GM12874 (cell line): ENCODE measurements at regions not wholly inside any gene's neighbourhood (a gene's known extent, or its start where the extent isn't known, plus 50 kb on each side); places are given as distances from the start of the nearest gene placed in this dataset.

Experiments used
- TF ChIP-seq, protein P1 (sequence below): IDR thresholded peaks from 2 replicates; pipeline ENCODE4 v1.5.1; 2011; ENCODE audit warnings: low read depth, mild to moderate bottlenecking, control low read depth, low read length, moderate library complexity; ENCODE audit not compliant: insufficient read depth

DNA sequence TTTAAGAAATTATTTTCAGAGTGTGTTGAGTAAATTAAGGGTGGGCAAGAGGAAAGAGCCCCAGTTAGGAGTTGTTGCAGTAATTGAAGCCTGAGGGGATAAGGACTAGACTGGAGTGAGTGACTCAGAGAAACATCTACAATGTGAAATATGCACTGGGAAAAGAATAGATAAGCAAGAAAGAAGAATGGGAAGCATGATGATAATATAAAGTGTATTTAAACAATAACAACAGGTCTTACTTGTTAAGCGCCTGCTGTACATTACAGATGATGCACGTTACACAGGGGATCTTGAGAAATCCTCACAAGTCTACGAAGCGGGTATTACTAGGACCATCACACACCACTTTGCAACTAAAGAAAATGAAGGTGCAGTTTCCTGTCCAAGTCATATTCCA lies 73.6 kb upstream of the STK17B start:
- TF ChIP-seq, protein P1, sequence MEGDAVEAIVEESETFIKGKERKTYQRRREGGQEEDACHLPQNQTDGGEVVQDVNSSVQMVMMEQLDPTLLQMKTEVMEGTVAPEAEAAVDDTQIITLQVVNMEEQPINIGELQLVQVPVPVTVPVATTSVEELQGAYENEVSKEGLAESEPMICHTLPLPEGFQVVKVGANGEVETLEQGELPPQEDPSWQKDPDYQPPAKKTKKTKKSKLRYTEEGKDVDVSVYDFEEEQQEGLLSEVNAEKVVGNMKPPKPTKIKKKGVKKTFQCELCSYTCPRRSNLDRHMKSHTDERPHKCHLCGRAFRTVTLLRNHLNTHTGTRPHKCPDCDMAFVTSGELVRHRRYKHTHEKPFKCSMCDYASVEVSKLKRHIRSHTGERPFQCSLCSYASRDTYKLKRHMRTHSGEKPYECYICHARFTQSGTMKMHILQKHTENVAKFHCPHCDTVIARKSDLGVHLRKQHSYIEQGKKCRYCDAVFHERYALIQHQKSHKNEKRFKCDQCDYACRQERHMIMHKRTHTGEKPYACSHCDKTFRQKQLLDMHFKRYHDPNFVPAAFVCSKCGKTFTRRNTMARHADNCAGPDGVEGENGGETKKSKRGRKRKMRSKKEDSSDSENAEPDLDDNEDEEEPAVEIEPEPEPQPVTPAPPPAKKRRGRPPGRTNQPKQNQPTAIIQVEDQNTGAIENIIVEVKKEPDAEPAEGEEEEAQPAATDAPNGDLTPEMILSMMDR, result no peak

DNA sequence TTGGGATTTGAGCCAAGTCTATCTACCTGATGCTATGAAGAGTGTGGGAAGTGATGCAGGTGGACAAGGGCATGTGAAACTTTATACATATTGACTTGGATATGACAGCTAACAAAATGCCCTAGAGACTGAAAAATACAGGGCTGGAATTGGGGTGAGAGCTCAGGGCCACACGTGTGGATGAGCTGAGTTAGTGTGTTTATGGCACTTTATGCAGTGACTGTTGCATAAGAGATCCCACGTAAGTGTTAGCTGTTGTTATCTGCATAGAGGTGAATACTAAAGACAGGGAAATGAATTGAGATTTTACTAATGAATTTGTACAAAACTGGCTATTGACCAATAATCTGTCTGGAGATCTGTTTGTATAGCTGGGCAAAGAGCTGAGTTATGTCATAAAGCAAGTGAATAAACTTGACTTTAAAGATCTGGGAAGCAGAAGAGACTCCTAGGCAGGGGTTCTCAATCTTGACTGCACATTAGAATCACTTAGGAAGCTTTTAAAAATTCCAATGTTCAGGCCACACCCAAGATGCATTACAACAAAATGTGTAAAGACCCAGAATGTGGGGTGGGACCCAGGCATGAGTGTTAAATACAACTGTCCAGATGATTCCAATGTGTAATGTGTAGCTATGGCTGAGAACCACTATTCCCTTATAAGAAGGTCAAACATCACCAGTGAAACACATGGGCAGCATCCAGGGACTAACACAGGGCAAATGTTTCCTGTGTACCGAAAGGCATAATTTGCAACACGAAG lies 74.2 kb upstream of the STK17B start:
- TF ChIP-seq, protein P1, result no peak

DNA sequence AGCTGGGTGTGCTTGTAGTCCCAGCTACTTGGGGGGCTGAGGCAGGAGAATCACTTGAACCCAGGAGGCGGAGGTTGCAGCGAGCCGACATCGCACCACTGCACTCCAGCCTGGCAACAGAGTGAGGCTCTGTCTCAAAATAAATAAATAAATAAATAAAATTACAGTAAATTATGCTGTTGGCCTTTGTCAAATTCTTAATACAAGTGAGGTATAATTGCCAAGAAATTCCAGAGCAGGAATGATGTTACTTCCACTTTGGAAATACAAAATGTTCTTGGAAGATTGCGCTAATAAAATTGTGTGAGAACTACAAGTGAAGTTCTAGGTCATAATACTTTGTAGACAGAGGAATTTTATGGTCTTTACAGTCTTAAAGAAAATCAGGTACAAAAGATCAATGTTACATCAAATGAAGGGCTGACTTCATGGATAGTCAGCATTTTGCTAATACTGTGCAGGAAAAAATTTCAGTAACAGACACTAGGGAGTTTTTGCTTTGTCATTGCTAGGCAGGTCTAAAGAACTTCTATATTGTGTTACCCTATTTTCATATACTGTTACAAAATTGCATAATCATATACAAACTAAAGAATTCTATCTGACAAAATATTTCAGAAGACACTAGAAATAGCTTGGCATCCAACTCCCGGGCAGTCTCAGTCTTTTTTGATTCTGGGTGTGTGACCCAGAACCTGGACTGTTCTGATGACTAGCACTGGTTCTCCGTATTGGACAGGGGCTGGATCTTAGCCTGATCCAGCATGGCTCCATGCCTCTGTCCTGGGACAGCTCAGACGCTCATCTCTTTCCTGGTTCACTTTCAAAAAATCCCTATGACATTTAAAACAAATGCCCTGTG lies 76.0 kb upstream of the STK17B start:
- TF ChIP-seq, protein P1, result no peak

DNA sequence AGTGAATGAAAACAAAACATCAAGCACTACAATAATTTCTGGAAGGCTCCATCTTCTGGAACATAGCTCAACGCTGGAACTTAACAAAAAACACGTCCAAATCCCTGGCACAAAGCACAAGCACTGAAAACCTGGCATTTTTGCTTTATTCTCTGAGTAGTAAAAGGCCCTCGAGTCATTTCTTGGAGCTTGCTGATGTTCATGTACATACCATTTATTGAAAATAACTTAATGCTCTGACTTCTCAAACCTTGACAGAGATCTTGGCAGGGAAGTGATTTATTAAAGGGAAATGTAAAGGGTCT lies 76.5 kb upstream of the STK17B start:
- TF ChIP-seq, protein P1, result no peak

DNA sequence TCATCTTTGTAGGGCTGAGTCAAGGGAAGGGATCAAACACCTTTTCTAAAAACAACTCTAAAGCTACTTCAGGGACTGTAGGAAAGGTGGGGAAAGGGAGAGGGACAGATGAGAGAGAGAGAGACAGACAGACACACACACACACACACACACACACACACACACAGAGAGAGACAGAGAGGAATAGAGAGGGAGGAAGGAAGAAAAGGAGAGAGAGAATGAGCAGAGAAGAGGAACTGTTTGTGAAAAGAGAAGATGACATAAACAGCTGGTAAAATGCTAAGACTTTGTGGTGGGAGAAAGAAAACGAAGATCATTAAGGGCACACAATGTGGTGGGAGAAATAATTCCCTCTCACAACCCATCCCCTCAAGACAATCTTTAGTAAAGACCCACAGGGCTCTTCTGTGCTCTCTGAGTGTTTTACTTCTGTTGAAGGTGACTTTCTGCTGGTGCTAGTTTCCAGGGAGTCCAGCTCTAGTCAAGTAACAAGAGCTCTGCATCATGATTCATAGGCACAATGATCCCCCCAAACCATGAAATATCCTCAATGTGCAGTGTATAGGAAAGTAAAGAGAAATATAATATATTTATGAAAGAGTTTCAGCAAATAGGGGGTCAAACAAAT lies 77.2 kb upstream of the STK17B start:
- TF ChIP-seq, protein P1, result no peak

DNA sequence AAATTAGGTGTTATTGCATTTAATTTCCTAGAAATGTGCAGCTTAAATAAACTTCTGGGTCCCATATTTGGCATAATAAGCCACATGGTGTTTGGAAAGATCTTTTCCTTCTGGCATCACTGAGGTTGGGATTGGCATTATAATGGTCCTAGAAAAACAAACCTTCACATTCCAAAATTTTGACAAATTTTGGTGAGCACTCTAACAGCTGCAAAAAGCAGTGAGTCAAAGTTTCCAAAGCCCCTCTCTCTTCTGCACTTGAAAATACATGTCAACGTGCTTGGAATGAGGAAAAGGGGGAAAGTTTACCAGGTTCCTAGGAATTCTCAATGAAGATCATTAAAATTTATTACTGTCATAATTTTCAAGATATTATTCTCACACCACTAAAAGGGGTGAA lies 77.8 kb upstream of the STK17B start:
- TF ChIP-seq, protein P1, result no peak

DNA sequence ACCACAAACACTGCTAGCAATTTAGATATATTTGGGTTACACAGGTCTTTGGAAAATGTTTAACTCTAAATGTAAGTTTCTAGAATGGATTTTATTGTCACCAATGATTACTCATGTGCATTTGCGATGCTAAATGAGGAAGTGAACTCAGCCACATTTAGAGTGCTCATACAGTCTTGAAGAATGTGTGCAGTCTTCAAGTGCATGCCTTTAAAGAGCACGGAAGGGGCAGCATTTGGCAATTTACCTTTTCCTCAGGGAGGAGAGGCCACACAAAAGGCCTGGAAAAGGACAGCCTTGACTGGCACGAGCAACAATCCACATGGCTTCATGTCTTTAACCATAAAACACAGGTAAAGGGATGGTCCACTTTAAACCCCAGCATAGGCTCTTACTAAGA lies 78.5 kb upstream of the STK17B start:
- TF ChIP-seq, protein P1, result no peak
